Adrenal gland (tissue), 9 donors: ENCODE measurements at regions not wholly inside any gene's neighbourhood (a gene's known extent, or its start where the extent isn't known, plus 50 kb on each side); places are given as distances from the start of the nearest gene placed in this dataset.
A peak's percentile ranks its signal among the peaks of the same experiment; 100 is the strongest.

ENCODE experiments used
- DNase-seq, 7 donors: peaks; one replicate each; pipeline ENCODE4 v3.0.0-alpha.2; 2019 to 2020
- H3K27ac ChIP-seq, 5 donors: fragments of 200-600 bp; sonication (generic) in 4 of 5; 1 replicate in 3 of 5; 2 replicates in 2 of 5; pipeline versions ENCODE4 v1.5.1 to v1.8.0; 2016 to 2020; ENCODE audit warnings: mild to moderate bottlenecking in 1 of 5
- H3K27me3 ChIP-seq: fragments of 200-600 bp; 2 replicates; pipeline ENCODE4 v1.8.0; 2021
- H3K36me3 ChIP-seq, 2 donors: fragments of 200-600 bp; replicated peaks in 1 of 2; 1 replicate in 1 of 2; 2 replicates in 1 of 2; pipeline versions ENCODE4 v1.5.1 to v1.8.0; 2018 to 2022
- H3K4me1 ChIP-seq, 2 donors: fragments of 200-600 bp; replicated peaks in 1 of 2; 1 replicate in 1 of 2; 2 replicates in 1 of 2; pipeline versions ENCODE4 v1.5.1 to v1.8.0; 2018 to 2021
- H3K4me3 ChIP-seq, 4 donors: fragments of 200-600 bp; sonication (generic) in 3 of 4; one replicate each; pipeline ENCODE4 v1.5.1; 2016 to 2018
- H3K9me3 ChIP-seq, 3 donors: fragments of 200-600 bp; sonication (generic) in 1 of 3; replicated peaks in 1 of 3; 1 replicate in 2 of 3; 2 replicates in 1 of 3; pipeline versions ENCODE4 v1.5.1 to v1.8.0; 2016 to 2021
- POLR2A ChIP-seq, 2 donors: fragments of 450-650 bp; IDR thresholded peaks; one replicate each; pipeline ENCODE4 v1.6.1; 2017; ENCODE audit warnings: antibody characterized with exemption in 2 of 2, mild to moderate bottlenecking in 2 of 2, moderate library complexity in 1 of 2
- WGBS, 4 donors: extraction: QIAGEN DNeasy Blood & Tissue Kit in 2 of 4; methylation state at CpG; one replicate each; pipeline versions ENCODE4 v1.1.5 to v1.1.7; 2013 to 2017; 5-methylcytosine and 5-hydroxymethylcytosine counted together
- intact Hi-C, 2 donors: fragments of 100-400 bp; cut with DNase I; formaldehyde crosslinking; loops; one replicate each; pipeline versions ENCODE4 v1.14.1 to v1.15.0; 2022 to 2023
- TF ChIP-seq, protein P1 (sequence below), 6 experiments: fragments of 450-650 bp in 4 of 6; fragments of 200-600 bp in 2 of 6; sonication (generic) in 1 of 6; IDR thresholded peaks; 1 replicate in 5 of 6; 2 replicates in 1 of 6; pipeline versions ENCODE4 v1.5.1 to v1.8.0; 2016 to 2021; ENCODE audit warnings: antibody characterized with exemption in 6 of 6, mild to moderate bottlenecking in 2 of 6, moderate library complexity in 1 of 6
- donor health status: healthy with polysubstance abuse.
- donor health status: Bipolar disorder and iron deficiency.
- donor health status: DM: yes; HTN: yes; CAD: no.
- donor health status: DM: no; HTN: no; CAD: no.
- donor health status: DM: no; HTN: no; CAD: no.

DNA sequence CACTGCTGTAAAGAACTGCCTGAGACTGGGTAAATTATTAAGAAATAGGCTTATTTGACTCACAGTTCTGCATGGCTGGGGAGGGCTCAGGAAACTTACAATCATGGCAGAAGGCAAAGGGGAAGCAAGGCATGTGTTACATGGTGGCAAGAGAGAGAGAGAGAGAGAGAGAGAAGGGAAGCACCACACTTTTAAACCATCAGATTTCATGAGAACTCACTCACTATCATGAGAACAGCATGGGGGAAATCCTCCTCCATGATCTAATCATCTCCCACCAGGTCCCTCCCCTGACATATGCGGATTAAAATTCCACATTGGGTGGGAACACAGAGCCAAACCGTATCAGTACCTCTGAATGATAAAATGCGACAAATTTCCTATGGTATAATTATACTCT, 203.9 kb upstream of the MARCKS start:
- 90 to 93% (median 92%) methylated on average over 3 of the region's 3 CpGs for WGBS, 4 donors
- Histone ChIP-seq H3K4me3 (no peak overlapping the region), H3K36me3 (no peaks in the 10 kb centered on the region), H3K27ac (no peak overlapping the region), H3K9me3 (no peaks in the 10 kb centered on the region), H3K27me3 (no peaks in the 10 kb centered on the region), H3K4me1 (peaks cover 7 to 12% of the 10 kb centered on the region in 2 donors)
- intact Hi-C loops, result no loop called here
- no peak for DNase-seq
- TF ChIP-seq POLR2A (IDR thresholded peaks at IDR 0.05), result no peak
- TF ChIP-seq, protein P1, sequence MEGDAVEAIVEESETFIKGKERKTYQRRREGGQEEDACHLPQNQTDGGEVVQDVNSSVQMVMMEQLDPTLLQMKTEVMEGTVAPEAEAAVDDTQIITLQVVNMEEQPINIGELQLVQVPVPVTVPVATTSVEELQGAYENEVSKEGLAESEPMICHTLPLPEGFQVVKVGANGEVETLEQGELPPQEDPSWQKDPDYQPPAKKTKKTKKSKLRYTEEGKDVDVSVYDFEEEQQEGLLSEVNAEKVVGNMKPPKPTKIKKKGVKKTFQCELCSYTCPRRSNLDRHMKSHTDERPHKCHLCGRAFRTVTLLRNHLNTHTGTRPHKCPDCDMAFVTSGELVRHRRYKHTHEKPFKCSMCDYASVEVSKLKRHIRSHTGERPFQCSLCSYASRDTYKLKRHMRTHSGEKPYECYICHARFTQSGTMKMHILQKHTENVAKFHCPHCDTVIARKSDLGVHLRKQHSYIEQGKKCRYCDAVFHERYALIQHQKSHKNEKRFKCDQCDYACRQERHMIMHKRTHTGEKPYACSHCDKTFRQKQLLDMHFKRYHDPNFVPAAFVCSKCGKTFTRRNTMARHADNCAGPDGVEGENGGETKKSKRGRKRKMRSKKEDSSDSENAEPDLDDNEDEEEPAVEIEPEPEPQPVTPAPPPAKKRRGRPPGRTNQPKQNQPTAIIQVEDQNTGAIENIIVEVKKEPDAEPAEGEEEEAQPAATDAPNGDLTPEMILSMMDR (IDR thresholded peaks at IDR 0.05), result no peak

DNA sequence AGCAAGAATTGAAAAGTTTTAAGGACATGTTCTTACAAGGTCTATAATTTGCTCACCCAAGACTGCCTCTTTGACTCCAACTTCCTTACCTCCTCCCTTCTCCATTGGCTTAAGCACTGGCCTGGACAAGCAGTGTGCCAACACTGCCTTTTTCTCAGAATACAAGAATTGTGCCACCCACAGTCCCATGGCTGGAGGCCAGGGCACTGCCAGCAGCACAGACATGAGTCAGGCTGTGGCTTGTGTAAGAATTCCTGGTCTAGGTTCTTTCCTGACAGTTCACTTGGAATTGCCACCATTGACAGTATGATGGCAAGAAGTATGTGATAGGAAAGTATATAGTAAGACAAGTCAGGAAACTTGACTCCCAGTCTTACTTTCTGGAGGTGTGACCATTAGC, 202.7 kb upstream of the MARCKS start:
- H3K27ac ChIP-seq, result peak overlapping the region in 1 of 5 donors; percentile 32
- intact Hi-C loops, result no loop called here
- no peak overlapping the region for H3K4me3 ChIP-seq
- DNase-seq, result peak; percentile 80 to 89 (median 87)
- H3K27me3 ChIP-seq, result no peaks in the 10 kb centered on the region
- TF ChIP-seq, protein P1 (IDR thresholded peaks at IDR 0.05), result no peak
- no peak for TF ChIP-seq POLR2A (IDR thresholded peaks at IDR 0.05)
- no peaks in the 10 kb centered on the region for H3K36me3 ChIP-seq
- H3K9me3 ChIP-seq, result no peaks in the 10 kb centered on the region
- peaks cover 7 to 12% of the 10 kb centered on the region in 2 donors for H3K4me1 ChIP-seq

DNA sequence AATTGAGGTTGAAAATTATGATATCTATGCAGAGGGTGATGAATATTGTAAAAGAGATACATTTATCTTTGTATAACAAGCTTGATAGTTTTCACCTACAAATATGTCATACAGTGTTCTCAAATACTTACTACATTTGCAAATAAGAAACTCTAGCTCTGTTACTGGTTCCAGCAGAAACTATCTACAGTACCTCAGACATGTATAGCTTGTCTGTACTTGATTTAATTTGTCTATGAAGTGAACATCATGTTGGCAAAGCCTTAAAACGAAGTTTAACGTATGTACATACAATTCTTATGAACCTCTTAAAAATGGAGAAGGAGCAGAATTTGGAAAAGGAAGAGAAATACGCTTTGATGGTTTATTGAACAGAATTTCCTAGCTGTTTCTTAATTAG, 201.4 kb upstream of the MARCKS start:
- Histone ChIP-seq H3K4me3 (no peak overlapping the region), H3K36me3 (no peaks in the 10 kb centered on the region), H3K27me3 (no peaks in the 10 kb centered on the region), H3K4me1 (peaks cover 7 to 12% of the 10 kb centered on the region in 2 donors), H3K9me3 (no peaks in the 10 kb centered on the region), H3K27ac (no peak overlapping the region)
- 90 to 98% (median 93%) methylated on average over 3 of the region's 3 CpGs for WGBS, 4 donors
- TF ChIP-seq POLR2A (IDR thresholded peaks at IDR 0.05), result no peak
- TF ChIP-seq, protein P1 (IDR thresholded peaks at IDR 0.05), result no peak
- intact Hi-C loops, result no loop called here
- DNase-seq, result no peak

DNA sequence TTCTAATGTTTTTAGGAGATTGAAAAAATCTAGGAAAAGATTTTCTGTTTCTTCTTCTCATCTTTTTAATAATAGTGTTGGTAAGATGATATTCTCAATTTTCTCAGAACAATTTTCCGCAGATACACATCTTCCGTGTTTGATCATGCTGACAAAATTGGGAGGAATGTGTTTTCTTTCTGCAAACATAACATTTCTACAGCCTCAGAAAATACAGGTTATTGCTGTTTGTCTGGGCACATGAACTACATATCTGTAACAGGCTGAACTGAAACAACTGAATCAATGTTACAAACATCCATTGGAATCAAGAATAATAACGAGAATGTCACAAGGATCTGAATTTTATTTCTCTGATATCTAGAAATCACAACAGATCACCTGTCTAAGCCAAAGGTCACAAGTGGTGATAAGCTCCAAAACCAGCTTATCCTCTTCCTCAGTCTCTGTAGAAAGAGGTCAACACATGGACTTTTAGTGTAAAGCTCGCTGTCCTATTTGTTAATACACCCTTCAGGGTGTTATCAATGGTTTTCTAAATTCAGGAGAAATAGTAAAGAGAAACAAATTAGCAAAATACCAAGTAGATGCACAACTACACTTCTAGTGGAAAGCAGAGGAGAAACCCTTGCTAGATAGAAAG, 197.3 kb upstream of the MARCKS start:
- no peaks in the 10 kb centered on the region for H3K9me3 ChIP-seq
- no peak for TF ChIP-seq POLR2A (IDR thresholded peaks at IDR 0.05)
- no peak overlapping the region for H3K27ac ChIP-seq
- DNase-seq, result no peak
- no peak overlapping the region for H3K4me3 ChIP-seq
- no peaks in the 10 kb centered on the region for H3K36me3 ChIP-seq
- 84 to 97% (median 94%) methylated on average over 4 of the region's 4 CpGs for WGBS, 4 donors
- intact Hi-C loops, result no loop called here
- no peaks in the 10 kb centered on the region for H3K4me1 ChIP-seq
- no peaks in the 10 kb centered on the region for H3K27me3 ChIP-seq

DNA sequence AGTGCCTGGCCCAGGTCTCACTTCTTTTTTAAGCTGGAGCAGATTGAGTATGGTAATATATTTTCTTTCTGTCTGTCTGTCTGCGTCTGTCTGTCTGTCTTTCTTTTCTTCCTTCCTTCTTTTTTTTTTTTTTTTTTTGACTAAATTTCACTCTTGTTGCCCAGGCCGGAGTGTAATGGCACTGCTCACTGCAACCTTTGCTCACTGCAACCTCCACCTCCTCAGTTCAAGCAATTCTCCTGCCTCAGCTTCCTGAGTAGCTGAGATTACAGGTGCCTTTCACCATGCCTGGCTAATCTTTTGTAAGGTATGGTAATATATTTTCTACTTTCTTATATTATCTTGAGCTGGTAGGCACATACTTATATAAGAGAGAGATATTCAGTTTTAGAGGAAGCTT, 196.3 kb upstream of the MARCKS start:
- Histone ChIP-seq H3K27ac (no peak overlapping the region), H3K9me3 (no peaks in the 10 kb centered on the region), H3K4me1 (no peaks in the 10 kb centered on the region), H3K4me3 (no peak overlapping the region), H3K27me3 (no peaks in the 10 kb centered on the region), H3K36me3 (no peaks in the 10 kb centered on the region)
- 52 to 77% (median 58%) methylated on average over 2 of the region's 2 CpGs for WGBS, 4 donors
- TF ChIP-seq POLR2A (IDR thresholded peaks at IDR 0.05), result no peak
- TF ChIP-seq, protein P1 (IDR thresholded peaks at IDR 0.05), result no peak
- intact Hi-C loops, result no loop called here
- no peak for DNase-seq
